T47D (cell line): ENCODE measurements at regions not wholly inside any gene's neighbourhood (a gene's known extent, or its start where the extent isn't known, plus 50 kb on each side); places are given as distances from the start of the nearest gene placed in this dataset.

Experiments
- DNase-seq, 2 experiments: peaks; one replicate each; pipeline versions ENCODE4 v3.0.0 to v3.0.0-alpha.2; 2011 to 2012; ENCODE audit warnings: low read depth in 1 of 2, low spot score in 1 of 2
- JUND ChIP-seq: IDR thresholded peaks from 2 replicates; pipeline ENCODE4 v1.6.1; 2012; ENCODE audit warnings: low read depth
- in situ Hi-C: cut with HindIII; loops from 2 replicates; pipeline ENCODE4 v1.10.0; 2016; ENCODE audit warnings: low sequenced_read_pairs, low pct_unique_long_range_greater_than_20kb

GRCh38 chr6:41494212-41495110, 51.7 kb upstream of the FOXP4 start:
- no peak for DNase-seq
- in situ Hi-C loops: no loop called here

More at GRCh38 chr6:41494212-41495110, 51.7 kb upstream of the FOXP4 start:
- no peak for TF ChIP-seq JUND
